HUES64 (cell line): ENCODE measurements at regions not wholly inside any gene's neighbourhood (a gene's known extent, or its start where the extent isn't known, plus 50 kb on each side); places are given as distances from the start of the nearest gene placed in this dataset.
A peak's percentile ranks its signal among the peaks of the same experiment; 100 is the strongest.

ENCODE experiments used
- H3K27ac ChIP-seq: 2 replicates; pipeline ENCODE4 v1.7.0; 2013; ENCODE audit warnings: low read depth, low read length, inconsistent platforms
- H3K27me3 ChIP-seq: 2 replicates; pipeline ENCODE4 v1.6.1; 2013; ENCODE audit warnings: mild to moderate bottlenecking, low read length; ENCODE audit not compliant: insufficient read depth
- H3K36me3 ChIP-seq: 2 replicates; pipeline ENCODE4 v1.6.1; 2013; ENCODE audit warnings: mild to moderate bottlenecking, low read length; ENCODE audit not compliant: insufficient read depth
- H3K4me1 ChIP-seq: 2 replicates; pipeline ENCODE4 v1.6.1; 2013; ENCODE audit warnings: mild to moderate bottlenecking, low read length, moderate library complexity; ENCODE audit not compliant: insufficient read depth
- H3K4me3 ChIP-seq: 2 replicates; pipeline ENCODE4 v1.5.1; 2013; ENCODE audit warnings: mild to moderate bottlenecking, low read length, moderate library complexity
- H3K9ac ChIP-seq: 2 replicates; pipeline ENCODE4 v1.6.1; 2013; ENCODE audit warnings: mild to moderate bottlenecking, low read depth, low read length
- H3K9me3 ChIP-seq: 2 replicates; pipeline ENCODE4 v1.6.1; 2013; ENCODE audit warnings: low read depth, low read length; ENCODE audit not compliant: insufficient read depth
- WGBS: fragments of 150-250, 120-280 bp; methylation state at CpG from one replicate; pipeline ENCODE4 v1.1.7; 2013; ENCODE audit warnings: missing lambda C conversion rate; 5-methylcytosine and 5-hydroxymethylcytosine counted together

- H3K4me3 ChIP-seq: no peak overlapping the region
- no peaks in the 10 kb centered on the region for H3K27me3 ChIP-seq
- peaks cover 6% of the 10 kb centered on the region; the same call in 1 of the 2 replicates for H3K9me3 ChIP-seq
- H3K4me1 ChIP-seq: no peaks in the 10 kb centered on the region
- no peaks in the 10 kb centered on the region for H3K36me3 ChIP-seq
- WGBS: 90% methylated on average over 2 of the region's 2 CpGs
- no peak overlapping the region for H3K27ac ChIP-seq
- H3K9ac ChIP-seq: no peak overlapping the region
Observed at GRCh38 chr9:24351258-24351657, 194.4 kb downstream of the IZUMO3 start.

DNA sequence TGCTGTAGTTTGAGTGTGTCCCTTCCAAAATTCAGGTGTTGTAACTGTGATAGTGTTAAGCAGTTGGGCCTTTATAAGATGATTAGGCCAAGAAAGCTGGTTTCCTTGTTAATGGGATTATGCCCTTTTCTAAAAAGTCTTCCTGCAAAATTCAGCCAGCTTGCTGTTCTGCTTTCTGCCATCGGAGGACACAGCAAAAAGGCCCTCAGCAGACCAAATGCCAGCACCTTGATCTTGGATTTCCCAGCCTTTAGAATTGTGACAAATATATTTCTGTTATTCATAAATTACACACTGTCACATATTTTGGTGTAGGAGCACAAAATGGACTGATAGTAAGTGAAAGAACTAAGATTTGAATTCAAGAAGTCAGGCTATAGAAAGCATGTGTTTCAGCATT, 203.2 kb downstream of the IZUMO3 start:
- no peak overlapping the region for H3K27ac ChIP-seq
- WGBS: 88% methylated on average over 1 of the region's 1 CpG
- H3K36me3 ChIP-seq: no peaks in the 10 kb centered on the region
- no peak overlapping the region for H3K9ac ChIP-seq
- H3K9me3 ChIP-seq: no peaks in the 10 kb centered on the region
- no peaks in the 10 kb centered on the region for H3K4me1 ChIP-seq
- no peaks in the 10 kb centered on the region for H3K27me3 ChIP-seq
- H3K4me3 ChIP-seq: no peak overlapping the region

DNA sequence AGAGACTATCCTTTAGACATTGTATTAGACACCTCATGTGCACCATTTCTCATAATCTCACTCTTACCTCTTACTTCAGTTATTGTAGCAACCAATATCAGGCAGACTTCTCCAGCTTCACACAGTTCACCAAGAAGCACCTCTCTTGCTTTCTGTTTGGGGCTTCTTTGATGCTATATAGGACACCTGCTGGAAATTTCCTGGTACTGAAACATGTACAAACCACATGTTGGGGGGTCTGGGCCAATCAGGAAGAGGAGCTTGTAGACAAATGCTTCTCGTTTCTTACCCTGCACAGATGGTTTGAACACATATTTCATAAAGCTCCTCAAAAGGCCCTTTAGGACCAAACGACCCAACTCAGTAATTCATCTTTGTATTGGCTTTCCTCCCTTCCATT, 212.1 kb downstream of the IZUMO3 start:
- H3K9me3 ChIP-seq: no peaks in the 10 kb centered on the region
- no peak overlapping the region for H3K4me3 ChIP-seq
- H3K9ac ChIP-seq: no peak overlapping the region
- H3K27me3 ChIP-seq: no peaks in the 10 kb centered on the region
- H3K27ac ChIP-seq: no peak overlapping the region
- peaks cover 11% of the 10 kb centered on the region for H3K4me1 ChIP-seq
- 88% methylated on average over 2 of the region's 2 CpGs for WGBS
- H3K36me3 ChIP-seq: no peaks in the 10 kb centered on the region

- H3K36me3 ChIP-seq: no peaks in the 10 kb centered on the region
- no peak overlapping the region for H3K27ac ChIP-seq
- peaks cover 4% of the 10 kb centered on the region for H3K9me3 ChIP-seq
- H3K4me3 ChIP-seq: no peak overlapping the region
- H3K27me3 ChIP-seq: no peaks in the 10 kb centered on the region
- H3K4me1 ChIP-seq: peaks cover 7% of the 10 kb centered on the region
- H3K9ac ChIP-seq: no peak overlapping the region
- WGBS: 98% methylated on average over 4 of the region's 4 CpGs
Observed at GRCh38 chr9:24298912-24299311, 246.8 kb downstream of the IZUMO3 start.

- Histone ChIP-seq H3K36me3 (no peaks in the 10 kb centered on the region), H3K4me1 (peaks cover 16% of the 10 kb centered on the region), H3K27ac (no peak overlapping the region), H3K4me3 (no peak overlapping the region), H3K27me3 (no peaks in the 10 kb centered on the region), H3K9ac (no peak overlapping the region), H3K9me3 (peaks cover 2% of the 10 kb centered on the region)
- WGBS: 100% methylated on average over 2 of the region's 2 CpGs
Observed at GRCh38 chr9:24297931-24298330, 247.8 kb downstream of the IZUMO3 start.

- H3K9ac ChIP-seq: no peak overlapping the region
- H3K27me3 ChIP-seq: no peaks in the 10 kb centered on the region
- WGBS: 89% methylated on average over 1 of the region's 1 CpG
- H3K4me1 ChIP-seq: peaks cover 23% of the 10 kb centered on the region
- peaks cover 2% of the 10 kb centered on the region; the same call in 1 of the 2 replicates for H3K9me3 ChIP-seq
- no peak overlapping the region for H3K27ac ChIP-seq
- H3K4me3 ChIP-seq: no peak overlapping the region
- H3K36me3 ChIP-seq: no peaks in the 10 kb centered on the region
Observed at GRCh38 chr9:24296124-24296523, 249.6 kb downstream of the IZUMO3 start.

- H3K9ac ChIP-seq: no peak overlapping the region
- no peaks in the 10 kb centered on the region for H3K27me3 ChIP-seq
- peak overlapping the region; percentile 12; the same call in 1 of the 2 replicates for H3K4me3 ChIP-seq
- 21% methylated on average over 3 of the region's 4 CpGs for WGBS
- no peaks in the 10 kb centered on the region for H3K36me3 ChIP-seq
- H3K9me3 ChIP-seq: peaks cover 15% of the 10 kb centered on the region
- H3K4me1 ChIP-seq: peaks cover 23% of the 10 kb centered on the region
- H3K27ac ChIP-seq: peak overlapping the region; percentile 50; the same call in 1 of the 2 replicates
Observed at GRCh38 chr9:24293386-24293785, 252.3 kb downstream of the IZUMO3 start.

DNA sequence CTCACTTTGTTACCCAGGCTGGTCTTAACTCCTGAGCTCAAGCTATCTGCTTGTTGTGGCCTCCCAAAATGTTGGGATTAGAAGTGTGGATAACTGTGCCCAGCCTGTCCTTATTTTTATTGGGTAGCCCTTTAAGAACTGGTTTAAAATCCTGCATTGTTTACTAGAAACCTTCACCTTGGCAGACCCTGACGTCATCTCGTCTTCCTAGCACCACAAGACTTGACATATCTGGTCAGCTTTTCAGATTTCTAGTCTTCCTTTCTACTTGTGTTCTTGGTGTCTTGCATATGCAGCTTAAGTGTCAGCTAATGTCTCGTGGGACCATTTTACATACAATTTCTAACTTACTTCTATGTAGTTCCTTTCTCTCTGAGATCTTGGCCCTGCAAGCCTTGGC, 258.9 kb downstream of the IZUMO3 start:
- no peak overlapping the region for H3K9ac ChIP-seq
- peaks cover 15% of the 10 kb centered on the region for H3K9me3 ChIP-seq
- no peaks in the 10 kb centered on the region for H3K27me3 ChIP-seq
- no peaks in the 10 kb centered on the region for H3K4me1 ChIP-seq
- H3K27ac ChIP-seq: no peak overlapping the region
- whole genome bisulfite sequencing: 92% methylated on average over 3 of the region's 3 CpGs
- H3K36me3 ChIP-seq: no peaks in the 10 kb centered on the region
- H3K4me3 ChIP-seq: no peak overlapping the region

- Histone ChIP-seq H3K9me3 (no peaks in the 10 kb centered on the region), H3K36me3 (no peaks in the 10 kb centered on the region), H3K4me1 (no peaks in the 10 kb centered on the region), H3K4me3 (no peak overlapping the region), H3K9ac (no peak overlapping the region), H3K27ac (no peak overlapping the region), H3K27me3 (no peaks in the 10 kb centered on the region)
- 89% methylated on average over 1 of the region's 1 CpG for WGBS
Observed at GRCh38 chr9:24258626-24259025, 287.1 kb downstream of the IZUMO3 start.

DNA sequence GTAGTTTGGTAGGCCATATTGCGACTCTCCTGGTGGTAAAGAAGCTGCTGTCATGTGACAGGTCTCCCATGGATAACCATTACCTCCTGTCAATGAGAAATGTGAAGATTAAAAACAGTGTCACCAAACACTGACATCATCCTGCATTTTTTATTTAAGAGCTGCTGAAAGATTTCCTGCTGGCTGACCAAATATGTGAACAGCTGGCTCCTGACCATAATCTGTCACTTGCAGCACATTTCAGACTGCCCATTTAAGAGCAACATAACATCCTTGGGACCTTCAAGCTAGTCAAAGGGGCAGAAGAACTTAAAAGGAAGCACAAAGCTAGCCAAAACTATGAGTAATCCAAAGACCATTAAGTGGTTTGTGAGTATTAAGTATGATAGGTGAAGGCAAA, 288.0 kb downstream of the IZUMO3 start:
- Histone ChIP-seq H3K27ac (no peak overlapping the region), H3K9ac (no peak overlapping the region), H3K36me3 (no peaks in the 10 kb centered on the region), H3K9me3 (no peaks in the 10 kb centered on the region), H3K4me3 (no peak overlapping the region), H3K4me1 (no peaks in the 10 kb centered on the region), H3K27me3 (no peaks in the 10 kb centered on the region)
- WGBS: 100% methylated on average over 1 of the region's 1 CpG

DNA sequence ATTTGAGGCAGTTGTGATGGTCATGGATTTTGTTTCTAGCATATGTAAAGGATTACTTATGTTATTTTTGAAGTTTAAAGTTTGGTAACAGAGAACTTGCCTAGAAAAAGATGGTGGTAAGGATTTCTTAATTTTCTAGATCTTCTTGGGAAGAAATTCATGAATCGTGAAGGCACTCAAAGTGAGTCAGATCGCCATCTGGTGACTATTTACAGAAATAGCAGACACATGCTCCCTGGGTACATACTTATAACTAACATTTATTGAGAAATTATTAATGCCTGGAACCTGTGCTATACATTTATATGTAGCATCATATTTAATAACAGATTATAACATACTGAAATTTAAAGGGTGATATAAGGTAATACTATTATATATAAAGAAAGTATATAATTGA, 299.7 kb downstream of the IZUMO3 start:
- WGBS: 21% methylated on average over 2 of the region's 2 CpGs
- Histone ChIP-seq H3K36me3 (no peaks in the 10 kb centered on the region), H3K27me3 (no peaks in the 10 kb centered on the region), H3K27ac (no peak overlapping the region), H3K4me3 (no peak overlapping the region), H3K9me3 (no peaks in the 10 kb centered on the region), H3K4me1 (no peaks in the 10 kb centered on the region), H3K9ac (no peak overlapping the region)

DNA sequence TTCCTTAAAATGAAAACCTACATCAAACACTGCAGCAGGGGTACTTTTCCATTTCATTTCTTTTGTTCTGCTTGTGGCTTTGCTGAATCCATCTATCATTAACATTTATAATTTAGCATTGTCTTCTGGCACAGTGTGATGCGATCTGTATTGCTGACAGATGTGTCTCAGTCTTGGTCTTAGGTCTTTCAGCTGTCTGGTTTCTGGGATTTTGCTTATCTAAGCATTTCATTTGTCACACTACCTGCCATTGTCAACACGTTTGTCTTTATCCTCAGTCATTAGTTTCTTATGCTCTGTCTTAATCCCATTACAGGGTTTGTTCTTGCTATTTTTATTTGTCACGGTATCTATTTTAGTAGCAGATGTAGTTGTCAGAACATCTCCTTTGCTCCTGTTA, 303.1 kb downstream of the IZUMO3 start:
- Histone ChIP-seq H3K4me1 (no peaks in the 10 kb centered on the region), H3K27me3 (no peaks in the 10 kb centered on the region), H3K9ac (no peak overlapping the region), H3K4me3 (no peak overlapping the region), H3K9me3 (peaks cover 4% of the 10 kb centered on the region; the same call in 1 of the 2 replicates), H3K36me3 (no peaks in the 10 kb centered on the region), H3K27ac (no peak overlapping the region)
- 97% methylated on average over 3 of the region's 3 CpGs for WGBS
